Glomerular endothelial cell (primary cell): ENCODE measurements at regions not wholly inside any gene's neighbourhood (a gene's known extent, or its start where the extent isn't known, plus 50 kb on each side); places are given as distances from the start of the nearest gene placed in this dataset.

Source experiments
- DNase-seq: peaks from one replicate; pipeline ENCODE4 v3.0.0-alpha.2; 2011; ENCODE audit warnings: low read depth, low spot score; ENCODE audit errors: extremely low read depth

- DNase-seq = no peak
Measured at GRCh38 chr21:35768187-35768586, 292.1 kb downstream of the SETD4 start.

GRCh38 chr21:35764586-35764985 is 295.7 kb downstream of the SETD4 start:
- DNase-seq = no peak

GRCh38 chr21:35764077-35764476 is 296.2 kb downstream of the SETD4 start:
- DNase-seq = no peak

- no peak for DNase-seq
Measured at GRCh38 chr21:35754583-35754982, 305.7 kb downstream of the SETD4 start.

- DNase-seq = no peak
Measured at GRCh38 chr21:35753308-35753707, 307.0 kb downstream of the SETD4 start.

- no peak for DNase-seq
Measured at GRCh38 chr21:35751171-35751570, 309.2 kb downstream of the SETD4 start.

- DNase-seq = no peak
Measured at GRCh38 chr21:35749904-35750303, 310.4 kb downstream of the SETD4 start.

- no peak for DNase-seq
Measured at GRCh38 chr21:35748678-35749314, 311.5 kb downstream of the SETD4 start.

- DNase-seq = no peak
Measured at GRCh38 chr21:35743571-35743970, 316.8 kb downstream of the SETD4 start.

- no peak for DNase-seq
Measured at GRCh38 chr21:35738347-35738961, 321.9 kb downstream of the SETD4 start.

- no peak for DNase-seq
Measured at GRCh38 chr21:35737899-35738346, 322.4 kb downstream of the SETD4 start.

GRCh38 chr21:35737449-35737848 is 322.9 kb downstream of the SETD4 start:
- DNase-seq = no peak

- no peak for DNase-seq
Measured at GRCh38 chr21:35732788-35733187, 327.5 kb downstream of the SETD4 start.

- no peak for DNase-seq
Measured at GRCh38 chr21:35730325-35730724, 330.0 kb downstream of the SETD4 start.

- DNase-seq = no peak
Measured at GRCh38 chr21:35727830-35728229, 332.5 kb downstream of the SETD4 start.

- no peak for DNase-seq
Measured at GRCh38 chr21:35724156-35724555, 336.2 kb downstream of the SETD4 start.

GRCh38 chr21:35721701-35722100 is 338.6 kb downstream of the SETD4 start:
- DNase-seq = no peak

GRCh38 chr21:35720208-35720731 is 340.1 kb downstream of the SETD4 start:
- no peak for DNase-seq

- DNase-seq = no peak
Measured at GRCh38 chr21:35719080-35719479, 341.2 kb downstream of the SETD4 start.

- no peak for DNase-seq
Measured at GRCh38 chr21:35716876-35717565, 343.3 kb downstream of the SETD4 start.

- no peak for DNase-seq
Measured at GRCh38 chr21:35713914-35714313, 346.4 kb downstream of the SETD4 start.

- DNase-seq = no peak
Measured at GRCh38 chr21:35711661-35712060, 348.7 kb downstream of the SETD4 start.
